B cell (primary cell): ENCODE measurements at regions not wholly inside any gene's neighbourhood (a gene's known extent, or its start where the extent isn't known, plus 50 kb on each side); places are given as distances from the start of the nearest gene placed in this dataset.

Source experiments
- ATAC-seq: fragments of 200-7000 bp; cut with Tn5 transposase; one replicate; pipeline ENCODE4 v1.10.0; 2021; ENCODE audit warnings: low read depth, mild to moderate bottlenecking, moderate number of reproducible peaks, moderate library complexity
- CTCF ChIA-PET: fragments of 350-600 bp; sonication (Branson Sonifier 250); formaldehyde crosslinking; loops from one replicate; lab custom pipeline; 2021; ENCODE audit warnings: antibody characterized with exemption, inconsistent platforms; lab: Charles Lee
- POLR2A ChIA-PET: fragments of 350-600 bp; sonication (Branson Sonifier 250); formaldehyde crosslinking; loops from one replicate; lab custom pipeline; 2021; ENCODE audit warnings: antibody characterized with exemption; lab: Charles Lee
- DNase-seq: peaks from one replicate; pipeline ENCODE4 v3.0.0; 2013
- H2AFZ ChIP-seq: 2 replicates; pipeline ENCODE4 v1.6.1; 2012; ENCODE audit warnings: mild to moderate bottlenecking, low read depth, low read length; ENCODE audit not compliant: insufficient read depth, poor library complexity, severe bottlenecking
- H3K27ac ChIP-seq, 2 donors: 1 replicate in 1 of 2; 2 replicates in 1 of 2; pipeline ENCODE4 v1.5.1; 2012 to 2013; ENCODE audit warnings: low read length in 2 of 2, mild to moderate bottlenecking in 2 of 2, moderate library complexity in 1 of 2
- H3K27me3 ChIP-seq, 4 experiments: fragments of 200-600 bp in 1 of 4; sonication (generic) in 1 of 4; replicated peaks in 1 of 4; 1 replicate in 2 of 4; 2 replicates in 2 of 4; pipeline versions ENCODE4 v1.6.1 to v1.7.0; 2013 to 2016; ENCODE audit warnings: low read length in 3 of 4, mild to moderate bottlenecking in 2 of 4, mixed read lengths in 1 of 4, moderate library complexity in 1 of 4; ENCODE audit not compliant: insufficient read depth in 4 of 4, control insufficient read depth in 3 of 4; ENCODE audit errors: control extremely low read depth in 1 of 4
- H3K36me3 ChIP-seq, 2 experiments: replicated peaks in 1 of 2; 1 replicate in 1 of 2; 2 replicates in 1 of 2; pipeline versions ENCODE4 v1.6.1 to v1.7.1; 2013; ENCODE audit warnings: low read length in 1 of 2; ENCODE audit not compliant: insufficient read depth in 2 of 2, control insufficient read depth in 1 of 2; ENCODE audit errors: control extremely low read depth in 1 of 2, extremely low read depth in 1 of 2
- H3K4me1 ChIP-seq, 2 donors: fragments of 200-600 bp in 1 of 2; sonication (generic) in 1 of 2; 1 replicate in 1 of 2; 2 replicates in 1 of 2; pipeline versions ENCODE4 v1.5.1 to v1.6.1; 2013 to 2017; ENCODE audit warnings: low read length in 2 of 2; ENCODE audit not compliant: control insufficient read depth in 2 of 2, insufficient read depth in 2 of 2
- H3K4me2 ChIP-seq: replicated peaks from 2 replicates; pipeline ENCODE3; 2012; ENCODE audit warnings: mild to moderate bottlenecking, low read depth, low read length; ENCODE audit not compliant: poor library complexity, severe bottlenecking
- H3K4me3 ChIP-seq, 5 experiments: fragments of 200-600 bp in 1 of 5; sonication (generic) in 1 of 5; 1 replicate in 3 of 5; 2 replicates in 2 of 5; pipeline versions ENCODE4 v1.5.1 to v1.7.0; 2011 to 2016; ENCODE audit warnings: low read length in 4 of 5, mild to moderate bottlenecking in 4 of 5, low read depth in 2 of 5, control low read depth in 1 of 5, moderate library complexity in 1 of 5; ENCODE audit not compliant: insufficient read depth in 1 of 5; ENCODE audit errors: control extremely low read depth in 1 of 5, extremely low read depth in 1 of 5
- H3K79me2 ChIP-seq: fragments of 200-600 bp; sonication (generic); one replicate; pipeline ENCODE4 v1.6.0; 2016; ENCODE audit warnings: low read length; ENCODE audit not compliant: control insufficient read depth, insufficient read depth
- H3K9ac ChIP-seq: fragments of 200-600 bp; sonication (generic); 2 replicates; pipeline ENCODE4 v1.6.1; 2017; ENCODE audit warnings: mild to moderate bottlenecking, low read length, moderate library complexity
- H3K9me3 ChIP-seq, 3 donors: one replicate each; pipeline versions ENCODE4 v1.6.1 to v1.7.1; 2013; ENCODE audit warnings: low read length in 2 of 3; ENCODE audit not compliant: control insufficient read depth in 2 of 3, insufficient read depth in 1 of 3; ENCODE audit errors: control extremely low read depth in 1 of 3
- H4K20me1 ChIP-seq: 2 replicates; pipeline ENCODE4 v1.6.0; 2012; ENCODE audit warnings: mild to moderate bottlenecking, low read length; ENCODE audit not compliant: insufficient read depth, control insufficient read depth, poor library complexity, severe bottlenecking
- H3K27ac Mint-ChIP-seq: one replicate; pipeline ENCODE4 v1.8.0; 2021; ENCODE audit warnings: mixed read lengths
- H3K27me3 Mint-ChIP-seq: one replicate; pipeline ENCODE4 v1.8.0; 2021; ENCODE audit warnings: mixed read lengths
- H3K4me1 Mint-ChIP-seq: one replicate; pipeline ENCODE4 v1.8.0; 2021; ENCODE audit warnings: mixed read lengths
- H3K4me3 Mint-ChIP-seq: one replicate; pipeline ENCODE4 v1.8.0; 2021; ENCODE audit warnings: mixed read lengths
- H3K9me3 Mint-ChIP-seq: one replicate; pipeline ENCODE4 v1.8.0; 2022; ENCODE audit warnings: mixed read lengths; ENCODE audit not compliant: insufficient read depth
- EZH2 ChIP-seq: IDR thresholded peaks from 2 replicates; pipeline ENCODE4 v1.6.1; 2012; ENCODE audit warnings: borderline replicate concordance, low read depth, mild to moderate bottlenecking, moderate library complexity, low read length; ENCODE audit not compliant: insufficient read depth, poor library complexity, severe bottlenecking
- WGBS: methylation state at CpG from one replicate; pipeline ENCODE4 v1.1.5; 2013; ENCODE audit warnings: missing lambda C conversion rate; ENCODE audit not compliant: insufficient coverage; 5-methylcytosine and 5-hydroxymethylcytosine counted together
- intact Hi-C: fragments of 100-400 bp; cut with micrococcal nuclease; formaldehyde crosslinking; loops from one replicate; pipeline ENCODE4 v1.10.0; 2022
- TF ChIP-seq, protein P1 (sequence below): fragments of 200-600 bp; IDR thresholded peaks from one replicate; pipeline ENCODE4 v1.8.0; 2022; ENCODE audit warnings: antibody characterized with exemption, mild to moderate bottlenecking

DNA sequence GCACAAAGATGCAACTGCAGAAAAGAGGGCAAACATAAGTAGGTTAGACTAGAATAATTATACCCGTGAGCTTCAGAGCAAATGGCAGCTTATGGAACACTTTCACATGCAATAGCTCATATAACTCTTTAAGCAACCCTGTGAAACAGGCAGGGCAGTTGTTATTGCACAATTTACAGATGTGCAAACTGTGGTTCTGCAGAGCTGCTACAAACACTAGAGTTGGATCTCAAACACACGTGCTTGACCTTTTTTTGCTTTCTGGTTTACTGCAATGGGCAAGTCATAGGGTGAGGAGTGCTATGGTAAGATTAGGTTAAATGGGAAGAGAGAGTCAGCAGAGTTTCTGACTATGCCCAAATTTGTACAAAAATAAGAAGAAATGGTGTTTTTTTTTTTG lies 610.8 kb downstream of the GATA3 start:
- intact Hi-C loops, result no loop called here
- H3K4me2 ChIP-seq, result no peak overlapping the region
- 71% methylated on average over 1 of the region's 2 CpGs for WGBS
- no peak overlapping the region for H3K4me3 ChIP-seq
- ChIA-PET CTCF (no interaction called here), POLR2A (no interaction called here)
- Mint-ChIP-seq H3K4me1 (no peaks in the 10 kb centered on the region), H3K27me3 (no peaks in the 10 kb centered on the region), H3K9me3 (peaks cover 5% of the 10 kb centered on the region), H3K27ac (no peak overlapping the region), H3K4me3 (no peak overlapping the region)
- TF ChIP-seq, protein P1, sequence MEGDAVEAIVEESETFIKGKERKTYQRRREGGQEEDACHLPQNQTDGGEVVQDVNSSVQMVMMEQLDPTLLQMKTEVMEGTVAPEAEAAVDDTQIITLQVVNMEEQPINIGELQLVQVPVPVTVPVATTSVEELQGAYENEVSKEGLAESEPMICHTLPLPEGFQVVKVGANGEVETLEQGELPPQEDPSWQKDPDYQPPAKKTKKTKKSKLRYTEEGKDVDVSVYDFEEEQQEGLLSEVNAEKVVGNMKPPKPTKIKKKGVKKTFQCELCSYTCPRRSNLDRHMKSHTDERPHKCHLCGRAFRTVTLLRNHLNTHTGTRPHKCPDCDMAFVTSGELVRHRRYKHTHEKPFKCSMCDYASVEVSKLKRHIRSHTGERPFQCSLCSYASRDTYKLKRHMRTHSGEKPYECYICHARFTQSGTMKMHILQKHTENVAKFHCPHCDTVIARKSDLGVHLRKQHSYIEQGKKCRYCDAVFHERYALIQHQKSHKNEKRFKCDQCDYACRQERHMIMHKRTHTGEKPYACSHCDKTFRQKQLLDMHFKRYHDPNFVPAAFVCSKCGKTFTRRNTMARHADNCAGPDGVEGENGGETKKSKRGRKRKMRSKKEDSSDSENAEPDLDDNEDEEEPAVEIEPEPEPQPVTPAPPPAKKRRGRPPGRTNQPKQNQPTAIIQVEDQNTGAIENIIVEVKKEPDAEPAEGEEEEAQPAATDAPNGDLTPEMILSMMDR, result no peak
- TF ChIP-seq EZH2, result no peak
- H2AFZ ChIP-seq, result no peak overlapping the region
- H3K9me3 ChIP-seq, result peaks cover 0 to 4% (median 0%) of the 10 kb centered on the region in 3 donors
- H3K36me3 ChIP-seq, result no peaks in the 10 kb centered on the region
- no peaks in the 10 kb centered on the region for H4K20me1 ChIP-seq
- H3K4me1 ChIP-seq, result no peaks in the 10 kb centered on the region
- H3K9ac ChIP-seq, result no peak overlapping the region
- DNase-seq (no peak), ATAC-seq (no peak)
- H3K27me3 ChIP-seq, result peaks cover 0 to 3% (median 0%) of the 10 kb centered on the region in 4 experiments
- no peaks in the 10 kb centered on the region for H3K79me2 ChIP-seq
- no peak overlapping the region for H3K27ac ChIP-seq

DNA sequence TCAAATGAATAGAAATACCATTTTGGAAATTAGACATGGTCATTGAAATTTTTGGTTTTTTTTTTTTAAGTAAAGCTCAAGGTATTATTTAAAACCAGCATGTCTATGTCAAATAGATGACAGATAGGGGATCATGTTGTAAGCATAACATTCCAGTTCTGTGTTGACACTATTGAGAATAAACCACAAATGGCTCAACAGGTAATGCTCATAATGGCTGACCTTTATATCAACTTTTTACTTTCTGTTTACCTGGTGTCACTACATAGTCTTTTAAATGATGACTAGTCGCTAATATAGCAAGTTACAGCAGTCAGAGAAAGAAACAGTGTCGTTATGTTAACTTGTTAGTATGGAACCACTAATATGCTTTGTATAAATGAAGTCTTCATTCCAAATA lies 616.0 kb downstream of the GATA3 start:
- DNase-seq (no peak), ATAC-seq (no peak)
- no peak overlapping the region for H3K27ac ChIP-seq
- ChIA-PET POLR2A (no interaction called here), CTCF (no interaction called here)
- no peaks in the 10 kb centered on the region for H4K20me1 ChIP-seq
- no peaks in the 10 kb centered on the region for H3K27me3 Mint-ChIP-seq
- H3K27me3 ChIP-seq, result peaks cover 0 to 3% (median 0%) of the 10 kb centered on the region in 4 experiments
- H3K4me1 ChIP-seq, result no peaks in the 10 kb centered on the region
- no peak overlapping the region for H3K4me3 ChIP-seq
- no peak overlapping the region for H2AFZ ChIP-seq
- no peak overlapping the region for H3K4me3 Mint-ChIP-seq
- H3K27ac Mint-ChIP-seq, result no peak overlapping the region
- WGBS, result no CpG with 5 or more reads among the region's 2 CpGs
- no peaks in the 10 kb centered on the region for H3K79me2 ChIP-seq
- no peak overlapping the region for H3K4me2 ChIP-seq
- TF ChIP-seq, protein P1, result no peak
- no peak for TF ChIP-seq EZH2
- peaks cover 0 to 8% (median 2%) of the 10 kb centered on the region in 3 donors for H3K9me3 ChIP-seq
- intact Hi-C loops, result no loop called here
- H3K4me1 Mint-ChIP-seq, result no peaks in the 10 kb centered on the region
- H3K36me3 ChIP-seq, result no peaks in the 10 kb centered on the region
- peaks cover 8% of the 10 kb centered on the region for H3K9me3 Mint-ChIP-seq
- no peak overlapping the region for H3K9ac ChIP-seq
